GM21619 (cell line): ENCODE measurements at regions not wholly inside any gene's neighbourhood (a gene's known extent, or its start where the extent isn't known, plus 50 kb on each side); places are given as distances from the start of the nearest gene placed in this dataset.

ENCODE experiments used
- ATAC-seq: cut with Tn5 transposase; IDR thresholded peaks from one replicate; pipeline ENCODE4 v1.9.1; 2021; ENCODE audit not compliant: unreplicated experiment

GRCh38 chr6:146865756-146866379 is 267.1 kb downstream of the ADGB start:
- ATAC-seq, result no peak

DNA sequence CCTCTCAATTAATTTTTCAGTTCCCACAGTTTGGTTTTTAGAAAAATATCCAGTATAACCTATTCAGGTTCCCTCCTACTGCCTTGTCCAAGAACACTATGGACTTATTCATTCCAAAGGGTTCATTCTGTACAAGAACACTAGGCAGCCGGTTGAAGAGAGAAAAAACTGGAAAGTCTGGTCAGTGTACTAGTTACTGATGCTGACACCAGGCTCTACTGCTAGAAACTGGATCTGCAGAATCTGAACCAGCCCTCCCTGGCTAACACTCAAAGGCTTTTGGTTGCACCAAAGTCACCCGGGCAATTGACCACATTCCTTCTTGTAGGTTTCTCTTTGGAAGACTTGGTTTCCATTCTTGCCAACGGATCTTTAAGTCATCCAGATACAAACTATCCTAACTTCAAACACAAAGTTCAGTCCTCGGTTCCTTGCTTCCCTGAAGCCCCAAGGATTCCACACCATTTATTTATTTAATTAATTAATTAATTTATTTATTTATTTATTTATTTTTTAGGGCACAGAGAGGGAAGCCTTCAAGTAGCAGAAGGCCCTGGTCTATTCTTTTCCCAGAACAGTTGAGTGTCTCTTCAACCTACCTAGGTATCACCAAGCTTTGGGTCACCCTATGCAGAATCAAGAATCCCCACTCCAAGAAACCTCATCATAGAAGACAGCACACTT is 268.1 kb downstream of the ADGB start:
- ATAC-seq, result no peak

DNA sequence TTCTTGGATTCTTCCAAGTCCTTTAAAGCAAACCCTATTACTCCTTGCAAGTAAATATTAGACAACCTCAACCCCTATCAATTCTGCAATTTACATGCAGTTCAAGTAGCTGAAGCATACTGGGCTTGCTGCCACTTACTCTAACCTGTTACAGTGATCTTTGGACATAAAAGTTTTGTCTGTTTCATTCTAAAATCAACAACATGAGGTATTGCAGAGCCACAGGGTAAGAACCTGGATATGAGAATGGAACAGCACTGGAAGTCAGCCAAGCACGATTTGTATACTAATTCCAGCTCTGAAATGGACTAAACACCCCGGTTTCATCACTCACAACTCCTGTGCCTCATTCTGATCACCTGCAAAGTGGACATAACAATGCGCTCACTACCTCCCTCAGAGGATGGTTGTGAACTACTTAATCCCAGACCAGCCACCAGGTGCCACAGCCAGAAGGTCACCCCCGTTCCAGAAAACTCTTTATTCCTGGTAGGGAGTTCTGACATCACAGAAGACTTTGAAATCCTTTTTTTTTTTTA is 270.0 kb downstream of the ADGB start:
- no peak for ATAC-seq

DNA sequence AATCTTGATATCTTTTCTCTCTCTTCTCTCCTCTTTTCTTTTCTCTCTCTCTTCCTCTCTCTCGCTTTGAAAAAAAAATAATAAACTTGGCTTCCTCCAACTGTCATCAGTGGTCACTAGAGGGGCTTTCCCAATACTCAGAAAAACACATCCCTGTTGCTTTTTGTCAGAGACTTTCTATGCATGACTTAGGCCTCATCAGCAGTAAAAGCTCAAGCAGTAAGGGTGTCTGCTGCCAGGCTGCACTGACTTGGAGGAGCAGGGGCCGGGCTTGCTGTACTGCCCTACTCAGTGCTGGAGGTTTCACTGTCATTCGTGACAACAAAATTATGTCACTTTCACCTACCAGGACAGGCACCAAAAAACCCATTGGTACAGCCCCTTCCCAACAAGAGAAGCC is 272.0 kb downstream of the ADGB start:
- peak; percentile 88 for ATAC-seq

GRCh38 chr6:146871611-146872425 is 273.0 kb downstream of the ADGB start:
- no peak for ATAC-seq

GRCh38 chr6:146872426-146872785 is 273.6 kb downstream of the ADGB start:
- no peak for ATAC-seq

DNA sequence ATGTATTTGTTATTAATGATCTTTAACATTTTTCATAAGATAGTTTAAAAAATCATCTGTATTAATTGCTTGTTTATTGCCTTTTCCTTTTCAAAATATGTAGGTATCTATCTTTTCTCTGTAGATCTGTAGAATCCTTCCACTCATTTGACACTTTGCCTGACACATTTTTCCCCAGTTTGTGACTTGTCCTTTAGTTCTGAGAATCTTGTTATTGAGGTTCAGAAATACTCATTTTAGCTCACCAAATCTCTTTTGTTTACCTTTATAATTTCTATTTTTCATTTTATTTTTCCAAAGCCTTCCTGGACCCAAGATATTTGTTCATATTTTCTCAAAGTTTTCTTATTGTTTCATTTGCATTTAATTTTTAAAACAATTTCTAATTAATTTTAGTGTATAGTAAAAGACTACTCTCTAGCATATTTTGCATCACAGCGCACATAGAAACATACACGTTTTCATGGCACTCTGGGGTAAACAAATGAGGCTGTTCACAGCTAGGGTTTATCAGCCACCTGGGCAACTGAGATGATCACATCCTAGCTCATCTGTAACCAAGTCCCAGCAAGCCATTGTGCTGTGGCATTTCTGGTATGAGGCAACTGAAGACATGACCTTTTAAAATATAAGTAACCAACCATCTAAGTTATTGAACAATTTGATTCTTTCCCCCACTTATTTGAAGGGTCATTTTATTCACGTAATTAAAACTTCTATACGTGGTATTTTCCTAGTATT is 275.7 kb downstream of the ADGB start:
- ATAC-seq, result no peak

DNA sequence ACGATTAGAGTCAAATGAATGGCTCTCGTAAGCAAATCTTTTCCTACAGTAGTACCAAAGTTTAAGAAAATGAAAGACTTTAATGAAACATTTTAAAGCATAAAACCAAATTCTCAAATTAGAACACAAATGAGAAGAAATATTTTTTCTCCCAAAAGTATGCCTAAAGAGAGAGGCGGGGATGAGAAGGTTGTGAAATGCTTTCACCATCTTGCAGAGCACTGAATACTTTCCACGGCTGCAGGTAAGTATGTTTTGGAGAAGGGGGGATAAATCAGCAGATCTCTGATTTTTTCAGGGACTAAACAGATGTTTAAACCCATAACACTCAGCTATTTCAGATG is 277.1 kb downstream of the ADGB start:
- ATAC-seq, result no peak

DNA sequence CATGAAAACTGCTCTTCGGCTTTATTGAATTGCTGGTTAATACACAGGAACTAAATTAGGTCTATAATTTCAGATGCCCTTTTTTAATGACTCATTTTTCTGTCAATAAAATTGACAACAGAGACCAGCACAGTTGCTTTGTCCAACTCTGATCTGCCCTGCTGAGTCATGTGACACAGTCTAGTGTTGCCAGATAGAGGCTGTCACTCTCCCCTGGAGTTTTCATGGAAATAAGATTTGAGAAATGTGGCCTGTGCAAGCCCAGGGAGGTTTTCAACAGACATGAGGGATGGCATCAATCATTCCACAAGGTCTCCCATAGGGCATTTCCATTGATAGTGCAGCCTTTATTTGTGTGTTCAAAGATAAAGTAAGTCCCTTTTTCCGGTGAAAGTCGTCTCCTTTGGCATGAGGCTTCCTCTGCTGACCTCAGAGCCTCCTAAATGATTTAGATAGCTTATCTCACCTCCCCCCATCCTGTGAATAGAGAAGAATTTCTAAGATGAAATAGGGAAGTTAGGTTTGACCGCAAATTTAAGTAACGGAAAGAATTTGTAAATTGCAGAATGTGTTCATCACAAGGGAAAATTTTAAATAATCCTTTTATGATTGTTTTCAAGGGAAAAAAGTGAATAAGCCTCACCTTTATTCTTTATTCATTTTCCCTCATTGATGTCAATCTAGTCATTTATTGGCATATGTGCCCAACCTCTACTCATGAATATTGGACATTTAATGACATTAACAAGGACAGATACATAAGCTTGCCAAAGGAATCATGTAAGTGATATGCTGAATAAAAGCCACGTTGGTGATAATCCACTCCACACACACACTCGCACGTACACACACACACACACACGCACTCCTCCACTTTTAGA is 277.7 kb downstream of the ADGB start:
- ATAC-seq, result no peak

- no peak for ATAC-seq
Measured at GRCh38 chr6:146878168-146878951, 279.6 kb downstream of the ADGB start.

- ATAC-seq, result no peak
Measured at GRCh38 chr6:146878952-146879340, 280.2 kb downstream of the ADGB start.

GRCh38 chr6:146879406-146880117 is 280.8 kb downstream of the ADGB start:
- no peak for ATAC-seq

- ATAC-seq, result no peak
Measured at GRCh38 chr6:146881228-146882181, 282.7 kb downstream of the ADGB start.

- ATAC-seq, result no peak
Measured at GRCh38 chr6:146883640-146884531, 285.1 kb downstream of the ADGB start.

- ATAC-seq, result peak; percentile 93
Measured at GRCh38 chr6:146884728-146885127, 286.0 kb downstream of the ADGB start.

GRCh38 chr6:146885708-146886457 is 287.1 kb downstream of the ADGB start:
- ATAC-seq, result no peak
